ENCODE measurements at regions not wholly inside any gene's neighbourhood (a gene's known extent, or its start where the extent isn't known, plus 50 kb on each side); places are given as distances from the start of the nearest gene placed in this dataset.

DNA sequence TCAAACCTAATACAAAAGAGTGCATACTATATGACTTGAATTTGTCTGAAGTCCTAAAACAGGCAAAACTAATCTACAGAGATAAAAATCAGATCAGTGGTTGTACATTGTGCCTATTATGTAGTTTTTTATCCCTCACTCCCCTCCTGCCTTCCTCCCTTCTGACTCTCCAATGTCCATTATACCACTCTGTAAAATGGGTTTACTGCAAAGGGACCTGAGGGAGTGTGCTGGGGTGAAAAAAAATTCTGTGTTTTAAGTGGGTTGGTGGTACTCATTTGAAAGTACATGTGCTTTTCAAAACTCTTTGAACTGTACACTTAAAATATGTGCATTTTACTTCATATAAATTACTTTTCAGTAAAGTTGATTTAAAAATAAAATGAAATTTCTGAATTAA lies 89.0 kb upstream of the UBE2E3 start (continued):
- TF ChIP-seq RAD21 (IDR thresholded peaks at IDR 0.05; ENCODE audit: low read depth), result no peak
- no peak for TF ChIP-seq TCF7L2 (IDR thresholded peaks at IDR 0.05; ENCODE audit: borderline replicate concordance, extremely low read depth, insufficient read depth, insufficient read length)
- TF ChIP-seq EGR1 (IDR thresholded peaks at IDR 0.05; ENCODE audit: low read depth), result no peak
- no peak for TF ChIP-seq ELF1 (IDR thresholded peaks at IDR 0.05; ENCODE audit: borderline replicate concordance, low read depth)
- no peak for TF ChIP-seq CEBPB (IDR thresholded peaks at IDR 0.05; ENCODE audit: low read depth)
- no peak for TF ChIP-seq SP1 (IDR thresholded peaks at IDR 0.05; ENCODE audit: low read depth)

DNA sequence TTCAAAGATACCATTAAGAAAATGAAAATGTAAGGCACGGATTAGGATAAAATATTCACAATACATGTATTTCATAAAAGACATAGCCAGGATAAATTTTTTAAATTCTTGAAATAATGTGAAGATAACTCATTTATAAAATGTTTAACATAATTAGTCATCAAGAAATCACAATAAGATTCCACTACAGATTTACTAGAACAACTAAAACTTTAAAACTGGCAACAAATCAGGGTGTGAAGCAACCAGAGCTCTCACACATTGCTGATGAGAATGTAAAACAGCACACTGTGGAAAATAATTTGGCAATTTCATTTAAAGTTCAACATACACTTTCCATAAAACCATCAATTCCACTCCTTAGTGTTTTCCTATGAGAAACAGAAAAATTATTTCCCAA lies 89.6 kb upstream of the UBE2E3 start:
- no peak overlapping the region for H3K4me3 ChIP-seq (replicated peaks in 1 of 2; ENCODE audit: low read depth in 1 of 2, low read length in 2 of 2)
- RAD21 ChIA-PET (ENCODE audit: low non-redundant PET in 1 of 2, low total read pairs in 2 of 2, uncharacterized antibody in 2 of 2, unreplicated experiment in 2 of 2), result no interaction called here
- POLR2A ChIA-PET, result no interaction called here
- ATAC-seq (no peak), DNase-seq (ENCODE audit: low read depth, low spot score) (no peak)
- H3K4me2 ChIP-seq (ENCODE audit: low read length), result no peak overlapping the region
- no peak for TF ChIP-seq ZFX (IDR thresholded peaks at IDR 0.05)
- TF ChIP-seq EZH2 (IDR thresholded peaks at IDR 0.05), result no peak
- TF ChIP-seq, protein P1, sequence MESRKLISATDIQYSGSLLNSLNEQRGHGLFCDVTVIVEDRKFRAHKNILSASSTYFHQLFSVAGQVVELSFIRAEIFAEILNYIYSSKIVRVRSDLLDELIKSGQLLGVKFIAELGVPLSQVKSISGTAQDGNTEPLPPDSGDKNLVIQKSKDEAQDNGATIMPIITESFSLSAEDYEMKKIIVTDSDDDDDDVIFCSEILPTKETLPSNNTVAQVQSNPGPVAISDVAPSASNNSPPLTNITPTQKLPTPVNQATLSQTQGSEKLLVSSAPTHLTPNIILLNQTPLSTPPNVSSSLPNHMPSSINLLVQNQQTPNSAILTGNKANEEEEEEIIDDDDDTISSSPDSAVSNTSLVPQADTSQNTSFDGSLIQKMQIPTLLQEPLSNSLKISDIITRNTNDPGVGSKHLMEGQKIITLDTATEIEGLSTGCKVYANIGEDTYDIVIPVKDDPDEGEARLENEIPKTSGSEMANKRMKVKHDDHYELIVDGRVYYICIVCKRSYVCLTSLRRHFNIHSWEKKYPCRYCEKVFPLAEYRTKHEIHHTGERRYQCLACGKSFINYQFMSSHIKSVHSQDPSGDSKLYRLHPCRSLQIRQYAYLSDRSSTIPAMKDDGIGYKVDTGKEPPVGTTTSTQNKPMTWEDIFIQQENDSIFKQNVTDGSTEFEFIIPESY (IDR thresholded peaks at IDR 0.05; ENCODE audit: extremely low read depth, insufficient replicate concordance, low read length), result no peak
- TF ChIP-seq, protein P2, sequence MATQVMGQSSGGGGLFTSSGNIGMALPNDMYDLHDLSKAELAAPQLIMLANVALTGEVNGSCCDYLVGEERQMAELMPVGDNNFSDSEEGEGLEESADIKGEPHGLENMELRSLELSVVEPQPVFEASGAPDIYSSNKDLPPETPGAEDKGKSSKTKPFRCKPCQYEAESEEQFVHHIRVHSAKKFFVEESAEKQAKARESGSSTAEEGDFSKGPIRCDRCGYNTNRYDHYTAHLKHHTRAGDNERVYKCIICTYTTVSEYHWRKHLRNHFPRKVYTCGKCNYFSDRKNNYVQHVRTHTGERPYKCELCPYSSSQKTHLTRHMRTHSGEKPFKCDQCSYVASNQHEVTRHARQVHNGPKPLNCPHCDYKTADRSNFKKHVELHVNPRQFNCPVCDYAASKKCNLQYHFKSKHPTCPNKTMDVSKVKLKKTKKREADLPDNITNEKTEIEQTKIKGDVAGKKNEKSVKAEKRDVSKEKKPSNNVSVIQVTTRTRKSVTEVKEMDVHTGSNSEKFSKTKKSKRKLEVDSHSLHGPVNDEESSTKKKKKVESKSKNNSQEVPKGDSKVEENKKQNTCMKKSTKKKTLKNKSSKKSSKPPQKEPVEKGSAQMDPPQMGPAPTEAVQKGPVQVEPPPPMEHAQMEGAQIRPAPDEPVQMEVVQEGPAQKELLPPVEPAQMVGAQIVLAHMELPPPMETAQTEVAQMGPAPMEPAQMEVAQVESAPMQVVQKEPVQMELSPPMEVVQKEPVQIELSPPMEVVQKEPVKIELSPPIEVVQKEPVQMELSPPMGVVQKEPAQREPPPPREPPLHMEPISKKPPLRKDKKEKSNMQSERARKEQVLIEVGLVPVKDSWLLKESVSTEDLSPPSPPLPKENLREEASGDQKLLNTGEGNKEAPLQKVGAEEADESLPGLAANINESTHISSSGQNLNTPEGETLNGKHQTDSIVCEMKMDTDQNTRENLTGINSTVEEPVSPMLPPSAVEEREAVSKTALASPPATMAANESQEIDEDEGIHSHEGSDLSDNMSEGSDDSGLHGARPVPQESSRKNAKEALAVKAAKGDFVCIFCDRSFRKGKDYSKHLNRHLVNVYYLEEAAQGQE (IDR thresholded peaks at IDR 0.05; ENCODE audit: low read depth), result no peak
- TF ChIP-seq ELF1 (IDR thresholded peaks at IDR 0.05; ENCODE audit: borderline replicate concordance, low read depth), result no peak
- no peak for TF ChIP-seq FOSL1 (IDR thresholded peaks at IDR 0.05; ENCODE audit: low read depth)
- no peak for TF ChIP-seq SIN3A (IDR thresholded peaks at IDR 0.05; ENCODE audit: low read depth)
- no peak for TF ChIP-seq YY1 (IDR thresholded peaks at IDR 0.05; ENCODE audit: extremely low read depth, insufficient replicate concordance, low read depth, low read length)
- H3K27me3 ChIP-seq (ENCODE audit: insufficient read depth, low read length), result no peaks in the 10 kb centered on the region
- H3K36me3 ChIP-seq (ENCODE audit: control insufficient read depth in 1 of 2, insufficient read depth in 2 of 2, low read length in 2 of 2), result no peaks in the 10 kb centered on the region
- no peaks in the 10 kb centered on the region for H3K4me1 ChIP-seq (ENCODE audit: control insufficient read depth in 1 of 2, insufficient read depth in 2 of 2, low read length in 2 of 2)
- no peaks in the 10 kb centered on the region for H3K9me3 ChIP-seq (ENCODE audit: control insufficient read depth in 1 of 2, insufficient read depth in 1 of 2, low read depth in 1 of 2, low read length in 2 of 2)
- no peaks in the 10 kb centered on the region for H4K20me1 ChIP-seq (ENCODE audit: insufficient read depth)
- H3K9me2 ChIP-seq (ENCODE audit: insufficient read depth), result no peaks in the 10 kb centered on the region
- no peak overlapping the region for H2AFZ ChIP-seq (ENCODE audit: low read depth, low read length, poor library complexity, severe bottlenecking)
- intact Hi-C loops (cut with micrococcal nuclease), result no loop called here
- H3K9ac ChIP-seq (ENCODE audit: low read length), result no peak overlapping the region
- BruUV-seq (replicated peaks), result no TSS peak
- H3K79me2 ChIP-seq (ENCODE audit: insufficient read depth, low read length), result no peaks in the 10 kb centered on the region
- CTCF ChIA-PET, result no interaction called here
- no peak overlapping the region for H3K27ac ChIP-seq (ENCODE audit: low read depth, low read length)
